Epithelial cell of proximal tubule (primary cell): ENCODE measurements at regions not wholly inside any gene's neighbourhood (a gene's known extent, or its start where the extent isn't known, plus 50 kb on each side); places are given as distances from the start of the nearest gene placed in this dataset.

Experiments used
- DNase-seq: peaks from one replicate; pipeline ENCODE4 v3.0.0-alpha.2; 2011; ENCODE audit warnings: low read depth
- H3K4me3 ChIP-seq: 2 replicates; pipeline ENCODE4 v1.5.1; 2011; ENCODE audit warnings: low read depth, mild to moderate bottlenecking, low read length
- CTCF ChIP-seq: conservative IDR thresholded peaks from 2 replicates; pipeline ENCODE4 v1.5.1; 2012; ENCODE audit warnings: low read depth, mild to moderate bottlenecking, low read length

GRCh38 chr16:48950184-48950583 is 331.5 kb downstream of the CBLN1 start:
- no peak for DNase-seq
- TF ChIP-seq CTCF, result no peak
- H3K4me3 ChIP-seq, result no peak overlapping the region

- no peak overlapping the region for H3K4me3 ChIP-seq
- no peak for DNase-seq
- no peak for TF ChIP-seq CTCF
Measured at GRCh38 chr16:48949636-48950035, 332.0 kb downstream of the CBLN1 start.

- no peak overlapping the region for H3K4me3 ChIP-seq
- no peak for DNase-seq
- no peak for TF ChIP-seq CTCF
Measured at GRCh38 chr16:48948911-48949310, 332.7 kb downstream of the CBLN1 start.

GRCh38 chr16:48947371-48947713 is 334.3 kb downstream of the CBLN1 start:
- no peak for TF ChIP-seq CTCF
- no peak for DNase-seq
- H3K4me3 ChIP-seq, result no peak overlapping the region

- H3K4me3 ChIP-seq, result no peak overlapping the region
- no peak for TF ChIP-seq CTCF
- no peak for DNase-seq
Measured at GRCh38 chr16:48946686-48947370, 334.8 kb downstream of the CBLN1 start.

- no peak overlapping the region for H3K4me3 ChIP-seq
- no peak for DNase-seq
- TF ChIP-seq CTCF, result no peak
Measured at GRCh38 chr16:48942996-48943395, 333.0 kb upstream of the N4BP1 start.

GRCh38 chr16:48936811-48937210 is 326.8 kb upstream of the N4BP1 start:
- H3K4me3 ChIP-seq, result no peak overlapping the region
- TF ChIP-seq CTCF, result no peak
- no peak for DNase-seq
